H1 (cell line): ENCODE measurements at regions not wholly inside any gene's neighbourhood (a gene's known extent, or its start where the extent isn't known, plus 50 kb on each side); places are given as distances from the start of the nearest gene placed in this dataset.

ENCODE experiments used
- CTCF ChIA-PET: fragments of 300-600 bp; sonication (Branson Sonifier 250); formaldehyde crosslinking; loops from one replicate; lab custom pipeline; 2021; ENCODE audit not compliant: partially characterized antibody; lab: Charles Lee
- POLR2A ChIA-PET: fragments of 300-600 bp; sonication (Branson Sonifier 250); formaldehyde crosslinking; loops from one replicate; lab custom pipeline; 2021; ENCODE audit warnings: inconsistent platforms; ENCODE audit not compliant: partially characterized antibody; lab: Charles Lee
- DNase-seq, 2 experiments: peaks; one replicate each; pipeline versions ENCODE4 v3.0.0 to v3.0.0-alpha.2; 2010 to 2022; ENCODE audit warnings: low spot score in 2 of 2, low read depth in 1 of 2, mixed read lengths in 1 of 2
- FAIRE-seq: peaks from 2 replicates; lab custom pipeline; 2011; peaks lifted over from hg19 to GRCh38; lab: Jason Lieb, UNC
- H2AFZ ChIP-seq: 2 replicates; pipeline ENCODE4 v1.8.1; 2012; ENCODE audit warnings: low read length, inconsistent platforms
- H2AK5ac ChIP-seq: 2 replicates; pipeline ENCODE4 v1.6.1; 2013; ENCODE audit warnings: low read depth, low read length
- H2BK120ac ChIP-seq: replicated peaks from 2 replicates; pipeline ENCODE3; 2013; ENCODE audit warnings: low read depth, low read length, inconsistent platforms
- H2BK12ac ChIP-seq: 2 replicates; pipeline ENCODE4 v1.6.1; 2013; ENCODE audit warnings: low read depth, low read length
- H2BK15ac ChIP-seq: 2 replicates; pipeline ENCODE4 v1.6.1; 2013; ENCODE audit warnings: low read length
- H2BK20ac ChIP-seq: 2 replicates; pipeline ENCODE4 v1.6.1; 2013; ENCODE audit warnings: low read length
- H2BK5ac ChIP-seq: 2 replicates; pipeline ENCODE4 v1.6.1; 2013; ENCODE audit warnings: low read depth, low read length
- H3K14ac ChIP-seq: 2 replicates; pipeline ENCODE4 v1.6.1; 2013; ENCODE audit warnings: inconsistent platforms; ENCODE audit not compliant: insufficient read length
- H3K18ac ChIP-seq: 2 replicates; pipeline ENCODE4 v1.6.1; 2013; ENCODE audit warnings: low read length; ENCODE audit errors: extremely low read depth
- H3K23ac ChIP-seq: 2 replicates; pipeline ENCODE4 v1.6.1; 2013; ENCODE audit warnings: inconsistent platforms; ENCODE audit not compliant: insufficient read length
- H3K23me2 ChIP-seq: 2 replicates; pipeline ENCODE4 v1.6.1; 2013; ENCODE audit warnings: low read depth, low read length
- H3K27ac ChIP-seq: 2 replicates; pipeline ENCODE4 v1.6.1; 2011; ENCODE audit warnings: low read depth, low read length, inconsistent platforms
- H3K27me3 ChIP-seq, 4 experiments: replicated peaks in 1 of 4; 1 replicate in 1 of 4; 2 replicates in 3 of 4; pipeline versions ENCODE4 v1.6.1 to v1.8.1; 2011 to 2013; ENCODE audit warnings: low read length in 3 of 4, mild to moderate bottlenecking in 3 of 4, inconsistent platforms in 2 of 4, mixed read lengths in 2 of 4, moderate library complexity in 1 of 4; ENCODE audit not compliant: control insufficient read depth in 3 of 4, insufficient read depth in 3 of 4; ENCODE audit errors: extremely low read depth in 1 of 4
- H3K36me3 ChIP-seq, 4 experiments: 2 replicates each; pipeline versions ENCODE4 v1.6.1 to v1.8.1; 2011 to 2013; ENCODE audit warnings: mild to moderate bottlenecking in 4 of 4, low read length in 3 of 4, moderate library complexity in 2 of 4, control low read depth in 1 of 4, inconsistent platforms in 1 of 4; ENCODE audit not compliant: insufficient read depth in 4 of 4, control insufficient read depth in 2 of 4
- H3K4ac ChIP-seq: replicated peaks from 2 replicates; pipeline ENCODE3; 2013; ENCODE audit warnings: low read length, low read depth, mixed read lengths, inconsistent platforms; ENCODE audit not compliant: insufficient read length
- H3K4me1 ChIP-seq, 4 experiments: replicated peaks in 1 of 4; 1 replicate in 1 of 4; 2 replicates in 3 of 4; pipeline versions ENCODE4 v1.6.1 to v1.8.1; 2011 to 2013; ENCODE audit warnings: low read length in 3 of 4, inconsistent platforms in 2 of 4, mixed read lengths in 1 of 4; ENCODE audit not compliant: insufficient read depth in 4 of 4, control insufficient read depth in 3 of 4
- H3K4me2 ChIP-seq, 2 experiments: 2 replicates each; pipeline versions ENCODE4 v1.6.1 to v1.8.1; 2011 to 2013; ENCODE audit warnings: low read depth in 2 of 2, low read length in 2 of 2, control low read depth in 1 of 2, inconsistent platforms in 1 of 2, mild to moderate bottlenecking in 1 of 2; ENCODE audit not compliant: insufficient read depth in 1 of 2
- H3K4me3 ChIP-seq, 4 experiments: fragments of 200-600, 300-600 bp in 1 of 4; sonication (generic), shearing (Covaris generic), sonication (Bioruptor Twin) in 1 of 4; 2 replicates each; pipeline versions ENCODE4 v1.5.1 to v1.8.1; 2011 to 2016; ENCODE audit warnings: low read length in 4 of 4, low read depth in 3 of 4, control low read depth in 2 of 4, inconsistent platforms in 2 of 4, mild to moderate bottlenecking in 2 of 4, mixed read lengths in 1 of 4, moderate library complexity in 1 of 4; ENCODE audit not compliant: insufficient read depth in 2 of 4; ENCODE audit errors: extremely low read depth in 1 of 4
- H3K56ac ChIP-seq: replicated peaks from 2 replicates; pipeline ENCODE3; 2013; ENCODE audit warnings: low read depth, mild to moderate bottlenecking, mixed read lengths, low read length, inconsistent platforms; ENCODE audit not compliant: insufficient read length
- H3K79me1 ChIP-seq: 2 replicates; pipeline ENCODE4 v1.6.1; 2013; ENCODE audit warnings: low read depth, low read length, control low read depth
- H3K79me2 ChIP-seq, 2 experiments: 2 replicates each; pipeline versions ENCODE4 v1.6.1 to v1.8.1; 2012 to 2013; ENCODE audit warnings: low read length in 2 of 2, mild to moderate bottlenecking in 2 of 2, inconsistent platforms in 1 of 2; ENCODE audit not compliant: insufficient read depth in 2 of 2, control insufficient read depth in 1 of 2
- H3K9ac ChIP-seq, 4 experiments: replicated peaks in 1 of 4; 1 replicate in 1 of 4; 2 replicates in 3 of 4; pipeline versions ENCODE4 v1.6.1 to v1.8.1; 2011 to 2013; ENCODE audit warnings: low read depth in 3 of 4, low read length in 3 of 4, control low read depth in 2 of 4, mild to moderate bottlenecking in 2 of 4, moderate library complexity in 2 of 4, inconsistent platforms in 1 of 4; ENCODE audit errors: extremely low read depth in 1 of 4
- H3K9me3 ChIP-seq, 2 experiments: 2 replicates each; pipeline versions ENCODE4 v1.6.1 to v1.8.1; 2012 to 2013; ENCODE audit warnings: mild to moderate bottlenecking in 2 of 2, moderate library complexity in 2 of 2, control low read depth in 1 of 2, inconsistent platforms in 1 of 2, low read depth in 1 of 2, low read length in 1 of 2, mixed read lengths in 1 of 2; ENCODE audit not compliant: insufficient read depth in 2 of 2
- H4K20me1 ChIP-seq, 2 experiments: replicated peaks in 1 of 2; 2 replicates each; pipeline versions ENCODE3 to v1.8.1; 2011 to 2013; ENCODE audit warnings: inconsistent platforms in 2 of 2, low read length in 2 of 2, mild to moderate bottlenecking in 1 of 2; ENCODE audit not compliant: insufficient read depth in 2 of 2, control insufficient read depth in 1 of 2
- H4K5ac ChIP-seq: 2 replicates; pipeline ENCODE4 v1.6.1; 2013; ENCODE audit warnings: low read length, low read depth, mixed read lengths, inconsistent platforms; ENCODE audit not compliant: insufficient read length
- H4K8ac ChIP-seq: 2 replicates; pipeline ENCODE4 v1.8.0; 2013; ENCODE audit warnings: mild to moderate bottlenecking, moderate library complexity, low read length, inconsistent platforms; ENCODE audit not compliant: insufficient read depth; ENCODE audit errors: extremely low read depth
- H4K91ac ChIP-seq: replicated peaks from 2 replicates; pipeline ENCODE3; 2013; ENCODE audit warnings: low read length, mixed read lengths, inconsistent platforms; ENCODE audit not compliant: insufficient read length
- ATF2 ChIP-seq: IDR thresholded peaks from 2 replicates; pipeline ENCODE4 v1.6.1; 2012; ENCODE audit warnings: low read length, inconsistent platforms
- BCL11A ChIP-seq, 2 experiments: IDR thresholded peaks; one replicate each; pipeline ENCODE4 v1.6.1; 2011; ENCODE audit warnings: low read depth in 2 of 2, low read length in 2 of 2, mild to moderate bottlenecking in 2 of 2
- EZH2 ChIP-seq: fragments of 200-600 bp; sonication (generic); IDR thresholded peaks from 2 replicates; pipeline ENCODE4 v1.7.1; 2012; ENCODE audit warnings: low read depth, mild to moderate bottlenecking, moderate library complexity, low read length, inconsistent platforms; ENCODE audit not compliant: severe bottlenecking
- WGBS, 2 experiments: shearing (Covaris generic) in 1 of 2; methylation state at CpG; one replicate each; pipeline versions ENCODE4 v1.1.6 to v1.1.7; 2013 to 2015; ENCODE audit warnings: low lambda C conversion rate in 2 of 2, mixed read lengths in 2 of 2, inconsistent platforms in 1 of 2, low coverage in 1 of 2, missing lambda C conversion rate in 1 of 2; ENCODE audit not compliant: insufficient replicate concordance in 2 of 2, insufficient coverage in 1 of 2, insufficient read length in 1 of 2; ENCODE audit errors: extremely low coverage in 1 of 2, missing lambda C conversion rate in 1 of 2; 5-methylcytosine and 5-hydroxymethylcytosine counted together

GRCh38 chr2:220280736-220281135, 653.3 kb downstream of the SLC4A3 start:
- H3K4ac ChIP-seq, result no peak overlapping the region
- no peaks in the 10 kb centered on the region for H3K79me2 ChIP-seq
- H3K9ac ChIP-seq, result no peak overlapping the region
- ChIA-PET POLR2A (no interaction called here), CTCF (interaction anchor here (1.1 kb wide), 1 partner anchor 13 kb away, joined by 3 read pairs; no protein-coding TSS in a partner anchor)
- no peak overlapping the region for H4K91ac ChIP-seq
- no peaks in the 10 kb centered on the region for H3K36me3 ChIP-seq
- no peaks in the 10 kb centered on the region for H4K20me1 ChIP-seq
- no peak overlapping the region for H3K23ac ChIP-seq
- no peak overlapping the region for H3K4me2 ChIP-seq
- no peak overlapping the region for H2AFZ ChIP-seq
- FAIRE-seq (no peak), DNase-seq (no peak)
- no peaks in the 10 kb centered on the region for H3K4me1 ChIP-seq
- no peak overlapping the region for H2AK5ac ChIP-seq
- no peak overlapping the region for H4K8ac ChIP-seq
- no peak overlapping the region for H3K4me3 ChIP-seq
- no peak overlapping the region for H3K27ac ChIP-seq
- no peaks in the 10 kb centered on the region for H3K27me3 ChIP-seq
- no peaks in the 10 kb centered on the region for H3K23me2 ChIP-seq
- no peaks in the 10 kb centered on the region for H3K79me1 ChIP-seq
- no peak overlapping the region for H2BK20ac ChIP-seq
- no peak overlapping the region for H3K18ac ChIP-seq
- H3K9me3 ChIP-seq, result no peaks in the 10 kb centered on the region
- no peak for TF ChIP-seq ATF2
- TF ChIP-seq BCL11A (IDR thresholded peaks at IDR 0.05; ENCODE audit: low read depth in 2 of 2, low read length in 2 of 2), result no peak
- TF ChIP-seq EZH2, result no peak
- H4K5ac ChIP-seq, result no peak overlapping the region
- no peak overlapping the region for H3K14ac ChIP-seq
- no peak overlapping the region for H2BK15ac ChIP-seq
- no peak overlapping the region for H2BK5ac ChIP-seq
- no peak overlapping the region for H2BK120ac ChIP-seq
- WGBS, 2 experiments, result 98% methylated on average over 4 of the region's 4 CpGs; no CpG with 5 or more reads in 1 of the 2 experiments
- no peak overlapping the region for H2BK12ac ChIP-seq
- H3K56ac ChIP-seq, result no peak overlapping the region
